ENCODE measurements at regions not wholly inside any gene's neighbourhood (a gene's known extent, or its start where the extent isn't known, plus 50 kb on each side); places are given as distances from the start of the nearest gene placed in this dataset.

- TF ChIP-seq EZH2 (IDR thresholded peaks at IDR 0.05) (no peak), POLR2AphosphoS5 (IDR thresholded peaks at IDR 0.05; ENCODE audit: borderline replicate concordance, low read depth, low read length) (no peak), FOXP2 (optimal IDR thresholded peaks at IDR 0.05; ENCODE audit: control extremely low read depth, extremely low read length, insufficient read depth) (no peak)
Measured at GRCh38 chr15:81774309-81774708, 271.5 kb downstream of the MEX3B start.

Data from SK-N-MC (cell line).